ENCODE measurements at regions not wholly inside any gene's neighbourhood (a gene's known extent, or its start where the extent isn't known, plus 50 kb on each side); places are given as distances from the start of the nearest gene placed in this dataset.
A peak's percentile ranks its signal among the peaks of the same experiment; 100 is the strongest.

- DNase-seq (ENCODE audit: low read depth in 2 of 2), result no peak
Observed at GRCh38 chr1:11413986-11414391, 65.0 kb upstream of the DISP3 start.

- no peak for DNase-seq (ENCODE audit: low read depth in 2 of 2)
Observed at GRCh38 chr1:11414926-11415538, 63.9 kb upstream of the DISP3 start.

- DNase-seq (ENCODE audit: low read depth in 2 of 2), result peak in 1 of 2 donors; percentile 5
Observed at GRCh38 chr1:11417162-11417561, 61.8 kb upstream of the DISP3 start.

GRCh38 chr1:11418056-11418455, 60.9 kb upstream of the DISP3 start:
- DNase-seq (ENCODE audit: low read depth in 2 of 2), result no peak

GRCh38 chr1:11421443-11421842, 57.5 kb upstream of the DISP3 start:
- no peak for DNase-seq (ENCODE audit: low read depth in 2 of 2)

- DNase-seq (ENCODE audit: low read depth in 2 of 2), result no peak
Observed at GRCh38 chr1:11422686-11423085, 56.3 kb upstream of the DISP3 start.

- DNase-seq (ENCODE audit: low read depth in 2 of 2), result no peak
Observed at GRCh38 chr1:11426617-11427016, 52.3 kb upstream of the DISP3 start.

- no peak for DNase-seq (ENCODE audit: low read depth in 2 of 2)
Observed at GRCh38 chr1:11428789-11429188, 50.2 kb upstream of the DISP3 start.

Data from lung microvascular endothelial cell (primary cell).